ENCODE measurements at regions not wholly inside any gene's neighbourhood (a gene's known extent, or its start where the extent isn't known, plus 50 kb on each side); places are given as distances from the start of the nearest gene placed in this dataset.

- H3K9me3 Mint-ChIP-seq = no peaks in the 10 kb centered on the region
Measured at GRCh38 chr2:212736385-212736726, 197.8 kb upstream of the ERBB4 start.

GRCh38 chr2:212733273-212733672 is 194.7 kb upstream of the ERBB4 start:
- Mint-ChIP-seq H3K36me3 (no peaks in the 10 kb centered on the region), H3K4me3 (no peak overlapping the region), H3K27ac (no peak overlapping the region), H3K27me3 (ENCODE audit: low read depth) (no peaks in the 10 kb centered on the region), H3K4me1 (peaks cover 2% of the 10 kb centered on the region), H3K9me3 (no peaks in the 10 kb centered on the region)
- no peak for DNase-seq (ENCODE audit: low spot score in 2 of 2, unreplicated experiment in 2 of 2)
- TF ChIP-seq CTCF (IDR thresholded peaks at IDR 0.05; ENCODE audit: unreplicated experiment) = no peak

More at GRCh38 chr2:212736385-212736726, 197.8 kb upstream of the ERBB4 start:
- H3K27ac Mint-ChIP-seq = no peak overlapping the region
- no peaks in the 10 kb centered on the region for H3K27me3 Mint-ChIP-seq (ENCODE audit: low read depth)
- DNase-seq (ENCODE audit: low spot score in 2 of 2, unreplicated experiment in 2 of 2) = no peak
- TF ChIP-seq CTCF (IDR thresholded peaks at IDR 0.05; ENCODE audit: unreplicated experiment) = no peak
- peaks cover 2% of the 10 kb centered on the region for H3K4me1 Mint-ChIP-seq
- H3K36me3 Mint-ChIP-seq = no peaks in the 10 kb centered on the region
- H3K4me3 Mint-ChIP-seq = no peak overlapping the region

GRCh38 chr2:212732860-212733259 is 194.3 kb upstream of the ERBB4 start:
- no peak for TF ChIP-seq CTCF (IDR thresholded peaks at IDR 0.05; ENCODE audit: unreplicated experiment)
- DNase-seq (ENCODE audit: low spot score in 2 of 2, unreplicated experiment in 2 of 2) = no peak
- Mint-ChIP-seq H3K9me3 (no peaks in the 10 kb centered on the region), H3K27ac (no peak overlapping the region), H3K4me3 (no peak overlapping the region), H3K27me3 (ENCODE audit: low read depth) (no peaks in the 10 kb centered on the region), H3K36me3 (no peaks in the 10 kb centered on the region), H3K4me1 (no peaks in the 10 kb centered on the region)

GRCh38 chr2:212730994-212731393 is 192.4 kb upstream of the ERBB4 start:
- DNase-seq (ENCODE audit: low spot score in 2 of 2, unreplicated experiment in 2 of 2) = no peak
- H3K27ac Mint-ChIP-seq = no peak overlapping the region

GRCh38 chr2:212728717-212729116 is 190.1 kb upstream of the ERBB4 start:
- no peak for TF ChIP-seq CTCF (IDR thresholded peaks at IDR 0.05; ENCODE audit: unreplicated experiment)
- H3K36me3 Mint-ChIP-seq = peaks cover 3% of the 10 kb centered on the region
- DNase-seq (ENCODE audit: low spot score in 2 of 2, unreplicated experiment in 2 of 2) = no peak
- H3K4me1 Mint-ChIP-seq = peaks cover 2% of the 10 kb centered on the region
- H3K27me3 Mint-ChIP-seq (ENCODE audit: low read depth) = no peaks in the 10 kb centered on the region
- no peak overlapping the region for H3K27ac Mint-ChIP-seq
- H3K4me3 Mint-ChIP-seq = no peak overlapping the region
- peaks cover 7% of the 10 kb centered on the region for H3K9me3 Mint-ChIP-seq

More at GRCh38 chr2:212730994-212731393, 192.4 kb upstream of the ERBB4 start:
- no peak for TF ChIP-seq CTCF (IDR thresholded peaks at IDR 0.05; ENCODE audit: unreplicated experiment)
- no peak overlapping the region for H3K4me3 Mint-ChIP-seq
- H3K9me3 Mint-ChIP-seq = no peaks in the 10 kb centered on the region
- no peaks in the 10 kb centered on the region for H3K27me3 Mint-ChIP-seq (ENCODE audit: low read depth)
- H3K4me1 Mint-ChIP-seq = peaks cover 2% of the 10 kb centered on the region
- H3K36me3 Mint-ChIP-seq = no peaks in the 10 kb centered on the region

GRCh38 chr2:212727751-212728150 is 189.1 kb upstream of the ERBB4 start:
- no peak for DNase-seq (ENCODE audit: low spot score in 2 of 2, unreplicated experiment in 2 of 2)
- H3K27ac Mint-ChIP-seq = no peak overlapping the region
- no peak overlapping the region for H3K4me3 Mint-ChIP-seq
- peaks cover 7% of the 10 kb centered on the region for H3K9me3 Mint-ChIP-seq
- H3K27me3 Mint-ChIP-seq (ENCODE audit: low read depth) = no peaks in the 10 kb centered on the region
- peaks cover 3% of the 10 kb centered on the region for H3K36me3 Mint-ChIP-seq
- H3K4me1 Mint-ChIP-seq = peaks cover 7% of the 10 kb centered on the region
- TF ChIP-seq CTCF (IDR thresholded peaks at IDR 0.05; ENCODE audit: unreplicated experiment) = no peak
